Cardiac fibroblast (primary cell): ENCODE measurements at regions not wholly inside any gene's neighbourhood (a gene's known extent, or its start where the extent isn't known, plus 50 kb on each side); places are given as distances from the start of the nearest gene placed in this dataset.

ENCODE experiments used
- DNase-seq, 2 donors: peaks; one replicate each; pipeline versions ENCODE4 v3.0.0 to v3.0.0-alpha.2; 2010; ENCODE audit warnings: low read depth in 2 of 2
- H3K4me3 ChIP-seq, 2 donors: replicated peaks in 1 of 2; 1 replicate in 1 of 2; 2 replicates in 1 of 2; pipeline ENCODE4 v1.5.1; 2011; ENCODE audit warnings: low read depth in 2 of 2, low read length in 2 of 2, mild to moderate bottlenecking in 2 of 2, moderate library complexity in 1 of 2
- TF ChIP-seq, protein P1 (sequence below): IDR thresholded peaks from one replicate; pipeline ENCODE4 v1.5.1; 2011; ENCODE audit warnings: low read depth, mild to moderate bottlenecking, low read length, inconsistent platforms

DNA sequence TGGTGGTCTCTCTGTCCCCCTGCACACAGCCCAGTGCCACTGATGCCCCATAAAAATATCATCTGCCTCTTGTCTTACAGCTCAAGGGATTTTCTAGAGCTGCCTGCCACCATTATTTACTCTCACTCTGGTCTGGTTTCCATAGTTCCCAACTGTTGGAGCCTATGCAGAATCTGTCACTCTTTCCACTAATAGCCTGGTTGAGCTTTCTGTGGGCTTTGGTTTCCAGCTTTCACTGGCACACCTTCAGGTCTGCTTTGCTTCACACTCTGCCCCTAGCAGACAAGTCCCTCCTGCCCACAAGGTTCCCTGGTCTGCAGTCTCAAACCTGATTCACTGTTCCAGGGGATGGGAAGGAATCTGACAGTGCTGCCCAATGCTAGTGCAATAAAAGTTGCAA lies 103.0 kb upstream of the FTMT start:
- DNase-seq: no peak
- no peak overlapping the region for H3K4me3 ChIP-seq
- TF ChIP-seq, protein P1, sequence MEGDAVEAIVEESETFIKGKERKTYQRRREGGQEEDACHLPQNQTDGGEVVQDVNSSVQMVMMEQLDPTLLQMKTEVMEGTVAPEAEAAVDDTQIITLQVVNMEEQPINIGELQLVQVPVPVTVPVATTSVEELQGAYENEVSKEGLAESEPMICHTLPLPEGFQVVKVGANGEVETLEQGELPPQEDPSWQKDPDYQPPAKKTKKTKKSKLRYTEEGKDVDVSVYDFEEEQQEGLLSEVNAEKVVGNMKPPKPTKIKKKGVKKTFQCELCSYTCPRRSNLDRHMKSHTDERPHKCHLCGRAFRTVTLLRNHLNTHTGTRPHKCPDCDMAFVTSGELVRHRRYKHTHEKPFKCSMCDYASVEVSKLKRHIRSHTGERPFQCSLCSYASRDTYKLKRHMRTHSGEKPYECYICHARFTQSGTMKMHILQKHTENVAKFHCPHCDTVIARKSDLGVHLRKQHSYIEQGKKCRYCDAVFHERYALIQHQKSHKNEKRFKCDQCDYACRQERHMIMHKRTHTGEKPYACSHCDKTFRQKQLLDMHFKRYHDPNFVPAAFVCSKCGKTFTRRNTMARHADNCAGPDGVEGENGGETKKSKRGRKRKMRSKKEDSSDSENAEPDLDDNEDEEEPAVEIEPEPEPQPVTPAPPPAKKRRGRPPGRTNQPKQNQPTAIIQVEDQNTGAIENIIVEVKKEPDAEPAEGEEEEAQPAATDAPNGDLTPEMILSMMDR: no peak

DNA sequence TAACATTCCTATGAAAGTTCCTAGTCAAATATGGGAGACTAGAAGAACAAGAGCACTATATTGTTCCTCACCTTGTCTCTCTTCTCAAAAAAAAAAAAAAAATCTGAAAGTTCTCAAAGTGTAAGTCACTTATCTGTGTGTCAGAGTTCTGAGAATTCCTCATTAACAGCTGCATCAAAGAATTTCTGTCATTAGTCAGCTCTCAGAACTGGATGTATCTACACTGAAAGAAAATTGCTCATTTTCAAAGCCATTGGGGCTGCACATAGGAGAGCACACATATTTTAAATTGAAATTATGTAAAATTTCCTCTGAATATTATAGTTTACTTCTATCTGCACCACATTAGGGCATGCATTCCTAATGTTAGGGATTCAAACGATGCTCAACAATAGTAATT lies 99.5 kb upstream of the FTMT start:
- no peak for DNase-seq
- TF ChIP-seq, protein P1: no peak

DNA sequence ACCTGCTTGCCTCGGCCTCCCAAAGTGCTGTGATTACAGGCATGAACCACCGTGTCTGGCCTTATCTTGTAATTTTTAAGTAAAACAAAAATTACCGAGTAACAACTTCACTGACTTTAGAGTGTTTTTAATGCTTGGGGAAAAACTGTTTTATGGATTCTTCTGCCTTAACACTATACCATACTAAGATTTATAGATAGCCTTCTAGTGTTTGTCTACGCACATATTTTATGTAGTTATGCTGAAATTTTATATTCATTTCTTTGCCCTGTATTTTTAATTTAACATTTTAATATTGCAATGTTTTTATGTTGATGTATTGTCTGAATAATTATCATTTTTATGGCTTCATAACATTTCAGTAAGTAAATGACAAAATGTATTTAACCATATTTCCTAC lies 96.4 kb upstream of the FTMT start:
- TF ChIP-seq, protein P1: no peak
- DNase-seq: no peak
- no peak overlapping the region for H3K4me3 ChIP-seq

More for the DNA sequence above, 99.5 kb upstream of the FTMT start:
- H3K4me3 ChIP-seq: no peak overlapping the region

DNA sequence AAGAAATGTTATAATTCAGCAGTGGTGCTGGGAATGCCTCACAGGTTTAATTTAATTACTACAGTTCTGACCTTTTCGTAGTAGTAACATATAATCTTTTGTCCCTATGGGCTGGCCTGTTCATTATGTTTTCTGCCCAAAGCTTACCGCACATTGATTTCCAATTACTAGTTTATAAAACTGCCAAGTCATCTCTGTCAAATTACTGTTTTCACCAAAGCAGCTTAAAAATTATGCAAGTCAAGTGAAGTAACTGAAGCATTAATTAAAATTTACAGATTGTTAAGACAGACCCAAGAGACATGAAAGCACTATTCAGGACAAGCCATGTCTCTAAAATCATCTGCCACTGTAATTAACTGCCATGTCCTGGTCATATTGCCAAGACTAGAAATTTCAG lies 93.9 kb upstream of the FTMT start:
- TF ChIP-seq, protein P1: no peak

GRCh38 chr5:121758615-121759014 lies 93.1 kb upstream of the FTMT start:
- no peak overlapping the region for H3K4me3 ChIP-seq
- TF ChIP-seq, protein P1: no peak
- DNase-seq: no peak

More for the DNA sequence above, 93.9 kb upstream of the FTMT start:
- H3K4me3 ChIP-seq: no peak overlapping the region
- no peak for DNase-seq

DNA sequence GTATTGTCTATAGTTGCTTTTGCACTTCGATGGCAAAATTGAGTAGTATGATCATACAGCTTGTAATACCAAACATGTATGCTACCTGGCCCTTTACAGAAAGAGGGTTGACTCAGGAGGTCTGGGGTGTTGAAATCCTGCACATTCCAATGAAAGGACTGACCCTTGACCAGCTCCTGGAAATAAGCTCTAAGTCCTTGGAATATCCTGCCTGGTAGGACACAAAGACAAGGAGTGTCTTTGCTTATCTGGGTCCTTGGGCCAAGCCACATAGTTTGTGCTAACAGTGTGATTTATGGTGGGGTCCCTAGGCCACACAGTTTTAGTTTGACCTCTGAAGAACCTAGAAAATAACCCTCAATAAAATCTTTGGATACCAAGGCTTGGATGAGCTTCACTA lies 89.3 kb upstream of the FTMT start:
- TF ChIP-seq, protein P1: no peak
- no peak for DNase-seq
- H3K4me3 ChIP-seq: no peak overlapping the region

DNA sequence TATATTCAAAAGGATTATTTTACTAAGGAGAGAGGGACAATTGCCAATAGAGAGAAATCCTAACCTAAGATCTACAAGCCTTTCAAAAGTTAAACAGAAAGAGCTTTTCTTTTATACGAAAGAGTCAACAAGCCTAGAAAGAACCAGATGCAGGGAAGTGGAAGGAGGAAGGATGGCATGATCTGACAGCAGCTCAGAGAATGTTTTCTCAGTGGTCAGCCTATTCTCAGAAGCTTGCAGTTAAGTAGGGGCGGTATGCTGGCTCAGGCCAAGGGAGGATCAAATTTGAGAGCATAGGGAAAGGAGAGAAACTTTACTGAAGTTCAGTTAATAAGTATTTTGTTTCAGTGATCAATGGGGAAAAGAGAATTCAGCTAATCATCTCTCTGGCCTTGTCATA lies 88.0 kb upstream of the FTMT start:
- no peak for DNase-seq
- H3K4me3 ChIP-seq: no peak overlapping the region
- TF ChIP-seq, protein P1: no peak
